NB4 (cell line): ENCODE measurements at regions not wholly inside any gene's neighbourhood (a gene's known extent, or its start where the extent isn't known, plus 50 kb on each side); places are given as distances from the start of the nearest gene placed in this dataset.
"Not testable (repeated sequence)": the region's sequence is repeated elsewhere in the genome, so short reads cannot be mapped to it uniquely, and the experiment has no call there.

ENCODE experiments used
- CTCF ChIP-seq: IDR thresholded peaks from one replicate; pipeline ENCODE4 v1.5.1; 2012; ENCODE audit warnings: low read depth, low read length
- POLR2A ChIP-seq: IDR thresholded peaks from 2 replicates; pipeline ENCODE4 v1.6.1; 2011; ENCODE audit warnings: mild to moderate bottlenecking; ENCODE audit not compliant: insufficient read length; ENCODE audit errors: extremely low read depth

DNA sequence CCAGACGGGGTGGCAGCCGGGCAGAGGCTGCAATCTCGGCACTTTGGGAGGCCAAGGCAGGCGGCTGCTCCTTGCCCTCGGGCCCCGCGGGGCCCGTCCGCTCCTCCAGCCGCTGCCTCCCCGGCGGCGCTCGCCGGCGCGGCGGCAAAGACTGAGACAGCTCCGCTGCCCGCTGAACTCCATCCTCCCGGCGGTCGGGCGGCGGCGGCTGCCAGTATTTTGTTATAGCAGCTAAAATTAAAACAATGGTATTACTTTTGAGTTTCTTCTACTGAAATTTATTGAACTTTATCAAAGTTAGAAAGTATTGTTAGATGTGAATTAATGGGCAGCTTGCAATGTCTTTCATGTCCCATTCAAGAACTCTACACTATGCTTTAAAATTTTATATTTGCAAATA, 243.7 kb upstream of the CBLB start:
- not testable (repeated sequence) for TF ChIP-seq POLR2A, CTCF
